HG03378 (cell line): ENCODE measurements at regions not wholly inside any gene's neighbourhood (a gene's known extent, or its start where the extent isn't known, plus 50 kb on each side); places are given as distances from the start of the nearest gene placed in this dataset.

Experiments
- ATAC-seq: cut with Tn5 transposase; IDR thresholded peaks from one replicate; pipeline ENCODE4 v1.9.1; 2021; ENCODE audit warnings: mild to moderate bottlenecking, moderate library complexity; ENCODE audit not compliant: unreplicated experiment

DNA sequence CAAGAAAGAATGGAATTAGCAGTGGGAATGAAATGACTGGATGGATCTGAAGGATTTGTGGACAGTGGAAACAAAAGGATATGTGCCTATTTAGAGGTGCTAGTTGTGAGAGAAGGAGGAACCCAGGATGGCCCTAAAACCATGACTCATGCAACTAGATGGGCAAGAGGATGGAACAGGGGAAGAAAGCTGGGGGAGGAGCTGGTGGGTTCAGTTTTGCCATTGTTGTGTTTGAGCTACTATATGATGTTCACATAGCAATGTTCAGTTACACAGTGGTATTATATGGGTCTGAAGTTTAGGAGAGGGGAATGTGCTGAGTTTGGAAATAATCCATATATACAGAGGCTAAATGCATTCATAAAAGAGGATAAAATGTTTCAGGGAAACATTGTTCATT lies 125.7 kb upstream of the SSTR4 start:
- no peak for ATAC-seq

DNA sequence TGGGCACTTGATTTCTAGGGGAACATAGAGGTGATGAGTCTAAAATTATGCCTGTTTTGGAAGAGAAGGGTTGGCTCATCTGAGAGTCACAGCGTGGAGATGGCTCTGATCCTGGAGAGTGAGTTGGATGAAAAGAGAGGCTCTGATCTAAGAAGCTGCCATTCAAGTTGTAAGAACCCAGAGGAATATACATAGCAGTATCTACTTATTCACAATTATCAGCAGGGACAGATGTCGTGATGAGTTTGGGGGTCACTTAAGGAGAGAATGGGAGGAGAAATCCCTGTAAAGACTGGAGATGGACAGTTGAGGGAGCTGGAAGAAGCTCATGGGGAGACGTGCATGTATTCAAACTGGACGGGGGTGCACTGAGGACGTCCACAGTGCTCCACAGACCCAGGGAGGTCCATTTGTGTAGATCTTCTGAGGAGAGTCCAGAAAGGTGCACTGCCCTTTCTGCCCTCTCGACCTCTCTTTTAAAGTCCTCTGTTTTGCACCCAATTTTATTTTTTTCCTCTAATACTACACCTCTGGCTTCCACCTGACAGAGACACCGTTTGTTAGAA lies 124.7 kb upstream of the SSTR4 start:
- ATAC-seq, result no peak

DNA sequence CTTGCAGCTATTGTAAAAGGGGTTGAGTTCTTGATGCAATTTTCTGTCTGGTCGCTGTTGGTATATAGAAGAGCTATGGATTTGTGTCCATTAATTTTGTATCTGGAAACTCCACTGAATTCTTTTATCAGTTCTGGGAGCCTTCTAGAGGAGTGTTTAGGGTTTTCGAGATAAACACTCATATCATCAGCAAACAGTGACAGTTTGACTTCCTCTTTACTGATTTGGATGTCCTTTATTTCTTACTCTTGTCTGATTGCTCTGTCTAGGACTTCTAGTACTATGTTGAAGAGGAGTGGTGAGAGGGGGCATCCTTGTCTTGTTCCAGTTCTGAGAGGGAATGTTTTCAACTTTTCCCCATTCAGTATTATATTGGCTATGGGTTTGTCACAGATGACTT lies 120.8 kb upstream of the SSTR4 start:
- no peak for ATAC-seq

DNA sequence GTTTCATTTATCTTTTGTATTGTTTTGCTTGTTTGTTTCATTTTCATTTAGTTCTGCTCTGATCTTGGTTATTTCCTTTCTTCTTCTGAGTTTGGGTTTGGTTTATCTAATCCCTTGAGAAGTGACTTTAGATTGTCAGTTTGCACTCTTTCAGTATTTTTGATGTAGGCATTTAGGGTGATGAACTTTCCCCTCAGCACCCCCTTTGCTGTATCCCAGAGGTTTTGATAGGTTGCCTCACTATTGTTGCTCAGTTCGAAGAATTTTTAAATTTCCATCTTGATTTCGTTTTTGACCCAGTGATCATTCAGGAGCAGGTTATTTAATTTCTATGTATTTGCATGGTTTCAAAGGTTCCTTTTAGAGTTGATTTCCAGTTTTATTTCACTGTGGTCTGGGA lies 119.6 kb upstream of the SSTR4 start:
- ATAC-seq, result no peak

DNA sequence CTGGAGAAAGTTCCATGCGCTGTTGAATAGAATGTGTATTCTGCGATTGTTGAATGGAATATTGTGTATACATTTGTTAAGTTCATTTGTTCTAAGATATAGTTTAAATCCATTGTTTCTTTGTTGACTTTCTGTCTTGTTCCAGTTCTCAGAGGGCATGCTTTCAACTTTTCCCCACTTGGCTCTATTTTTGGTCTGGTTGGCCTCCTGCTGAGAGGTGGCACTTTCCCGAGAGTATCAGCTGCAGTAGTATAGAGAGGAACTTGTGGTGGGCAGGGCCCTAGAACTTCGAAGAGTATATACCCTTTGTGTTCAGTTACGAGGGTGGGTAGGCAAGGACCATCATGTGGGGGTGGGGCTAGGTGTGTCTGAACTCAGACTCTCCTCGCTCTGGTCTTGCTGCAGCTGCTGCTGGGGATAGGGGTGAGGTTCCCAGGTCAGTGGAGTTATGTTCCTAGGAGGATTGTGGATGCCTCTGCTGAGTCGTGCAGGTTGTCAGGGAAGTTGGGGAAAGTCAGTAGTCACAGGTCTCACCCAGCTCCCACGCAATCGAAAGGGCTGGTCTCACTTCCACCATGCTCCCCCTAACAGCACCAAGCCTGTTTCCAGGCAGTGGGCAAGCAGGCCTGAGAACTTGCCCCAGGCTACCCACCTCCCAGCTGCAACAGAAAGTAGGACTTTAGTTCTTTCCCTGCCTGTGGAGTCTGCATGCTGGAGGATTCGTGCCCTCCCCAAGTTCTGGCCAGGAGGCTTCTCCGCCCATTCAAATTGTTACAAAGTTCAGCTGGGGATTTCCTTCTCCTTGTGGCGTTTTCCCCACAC lies 118.9 kb upstream of the SSTR4 start:
- ATAC-seq, result no peak

DNA sequence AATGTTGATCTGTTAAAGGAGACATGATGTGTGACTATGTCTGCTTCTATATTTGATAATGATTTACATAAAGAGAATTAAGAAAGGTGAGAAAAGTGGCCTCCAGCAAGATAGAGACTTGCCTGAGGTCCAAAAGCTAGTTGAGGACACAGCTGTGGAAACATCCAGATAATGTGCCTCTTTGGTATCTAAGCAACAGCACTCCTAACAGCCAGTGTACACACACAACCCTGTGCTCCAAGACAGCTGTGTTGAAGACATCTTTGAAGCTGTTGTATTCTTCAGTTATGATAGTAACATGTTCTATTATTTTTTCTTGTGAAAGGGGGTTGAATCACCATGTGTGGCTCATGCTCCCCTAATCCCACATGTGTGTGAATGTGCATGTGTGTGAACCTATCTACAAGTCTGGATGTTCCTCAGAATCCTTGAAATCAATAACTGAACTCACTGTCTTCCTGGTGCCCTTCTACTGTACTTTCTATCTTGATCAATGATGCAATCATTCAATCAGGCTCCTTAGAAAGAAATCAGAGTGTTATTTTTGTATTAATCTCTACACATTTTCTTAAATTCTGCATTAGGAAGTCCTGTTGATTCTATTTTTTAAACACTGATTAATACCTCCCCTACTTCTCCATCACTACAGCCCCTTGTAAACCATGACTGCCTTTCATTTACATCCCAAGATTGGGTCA lies 116.7 kb upstream of the SSTR4 start:
- ATAC-seq, result no peak

DNA sequence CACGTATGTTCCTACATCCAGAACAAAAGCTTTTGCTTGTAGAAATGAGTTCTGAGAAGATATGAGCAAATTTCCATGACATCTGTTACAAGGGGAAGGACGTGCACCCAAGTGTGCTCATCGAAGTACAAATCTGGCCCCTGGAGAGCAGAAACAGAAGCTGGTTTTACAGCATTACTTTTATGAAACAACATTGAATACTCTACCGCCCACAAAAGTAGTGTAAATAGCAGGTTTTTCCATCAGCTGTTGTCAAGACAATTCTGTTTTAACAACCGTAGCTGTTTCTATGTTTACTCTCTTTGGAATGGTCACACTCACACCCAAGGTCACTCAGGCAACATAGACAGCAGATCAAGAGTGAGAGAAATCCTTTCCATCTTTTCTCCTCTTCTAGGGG lies 114.2 kb upstream of the SSTR4 start:
- ATAC-seq, result no peak

DNA sequence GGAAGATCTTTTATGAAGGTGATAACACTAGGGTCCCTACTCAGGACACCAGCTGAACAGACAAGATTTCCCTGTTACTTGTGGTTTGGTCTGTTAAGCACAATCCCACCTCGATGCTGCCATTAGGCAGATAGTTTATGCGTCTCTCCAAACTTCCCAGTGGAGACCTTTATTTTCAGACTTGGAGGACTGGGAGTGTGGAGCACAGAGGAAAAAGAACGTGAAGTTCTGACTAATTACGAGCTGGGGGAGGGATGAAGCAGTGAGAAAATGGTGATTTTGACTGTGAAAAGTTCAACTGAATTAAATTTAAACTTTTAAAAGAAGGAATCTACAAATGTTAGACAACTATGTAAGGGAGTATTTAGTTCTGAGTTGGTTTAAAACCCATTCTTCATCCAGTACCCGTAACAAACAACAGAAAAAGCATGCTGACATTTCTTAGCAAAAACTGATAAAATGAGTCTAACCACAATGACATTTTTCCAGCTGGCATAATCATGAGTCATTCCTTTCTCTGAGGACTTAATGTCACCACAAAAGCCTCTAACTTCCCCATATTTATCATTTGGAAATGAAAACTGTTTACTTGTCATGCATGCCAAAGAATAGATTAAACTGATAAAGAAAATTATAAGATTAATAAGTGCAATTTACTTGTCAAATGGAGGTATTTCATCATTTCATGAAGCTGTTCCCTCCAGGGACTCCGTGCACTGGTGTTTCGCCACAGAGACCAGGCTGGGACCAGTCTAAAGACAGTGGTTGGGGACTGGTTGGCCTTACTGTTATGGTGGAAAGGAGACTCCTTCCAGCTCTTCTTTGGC lies 113.3 kb upstream of the SSTR4 start:
- no peak for ATAC-seq

DNA sequence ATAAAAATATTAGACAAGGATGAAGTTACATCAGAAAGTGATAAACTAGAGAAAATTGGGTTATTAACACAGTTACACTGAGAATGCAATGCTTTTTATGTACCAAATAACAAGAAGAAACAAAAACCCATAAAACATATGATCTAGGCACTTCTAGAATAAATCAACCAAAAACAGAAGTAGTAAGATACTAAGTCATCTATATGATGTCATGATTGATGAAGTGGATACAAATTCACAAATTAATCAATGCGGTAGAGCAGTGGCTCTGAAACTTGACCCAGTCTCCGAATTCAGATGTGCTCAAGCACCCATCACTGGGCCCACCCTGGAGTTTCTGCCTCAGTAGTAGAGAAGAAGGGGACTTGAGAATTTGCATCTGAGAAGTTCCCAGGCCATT lies 112.1 kb upstream of the SSTR4 start:
- no peak for ATAC-seq

DNA sequence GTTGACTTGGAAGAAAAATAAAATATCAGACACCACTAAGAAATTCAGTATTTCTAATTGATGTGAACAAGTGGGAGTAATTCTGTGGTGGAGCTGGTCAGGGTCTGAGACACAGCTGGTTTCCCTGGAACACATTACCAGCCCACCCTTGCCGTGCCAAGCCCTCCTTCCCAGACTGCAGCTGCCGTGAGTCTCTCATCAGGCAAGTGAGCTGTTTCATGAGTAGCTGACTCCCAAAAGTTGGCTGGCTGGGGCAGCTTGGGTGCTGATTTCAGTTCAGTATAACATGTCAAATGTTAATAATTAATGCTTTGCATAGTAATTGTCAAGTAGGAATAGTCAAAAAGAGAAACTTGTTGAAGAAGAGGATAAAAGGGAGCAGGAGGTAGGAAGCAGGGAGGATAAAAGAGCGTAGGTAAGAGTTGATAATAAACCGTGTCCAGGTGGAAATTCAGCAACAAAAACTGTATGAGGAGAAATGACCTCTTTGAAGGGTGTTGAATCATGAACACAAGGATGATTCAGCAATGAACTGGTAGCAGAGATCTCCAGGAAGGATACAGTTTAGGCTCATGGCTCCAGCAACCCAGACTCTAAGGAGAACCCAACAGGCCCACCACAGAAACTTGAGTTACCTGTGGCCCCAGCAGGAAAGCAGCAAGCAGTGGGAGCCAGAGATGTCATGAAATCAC lies 110.9 kb upstream of the SSTR4 start:
- ATAC-seq, result no peak

DNA sequence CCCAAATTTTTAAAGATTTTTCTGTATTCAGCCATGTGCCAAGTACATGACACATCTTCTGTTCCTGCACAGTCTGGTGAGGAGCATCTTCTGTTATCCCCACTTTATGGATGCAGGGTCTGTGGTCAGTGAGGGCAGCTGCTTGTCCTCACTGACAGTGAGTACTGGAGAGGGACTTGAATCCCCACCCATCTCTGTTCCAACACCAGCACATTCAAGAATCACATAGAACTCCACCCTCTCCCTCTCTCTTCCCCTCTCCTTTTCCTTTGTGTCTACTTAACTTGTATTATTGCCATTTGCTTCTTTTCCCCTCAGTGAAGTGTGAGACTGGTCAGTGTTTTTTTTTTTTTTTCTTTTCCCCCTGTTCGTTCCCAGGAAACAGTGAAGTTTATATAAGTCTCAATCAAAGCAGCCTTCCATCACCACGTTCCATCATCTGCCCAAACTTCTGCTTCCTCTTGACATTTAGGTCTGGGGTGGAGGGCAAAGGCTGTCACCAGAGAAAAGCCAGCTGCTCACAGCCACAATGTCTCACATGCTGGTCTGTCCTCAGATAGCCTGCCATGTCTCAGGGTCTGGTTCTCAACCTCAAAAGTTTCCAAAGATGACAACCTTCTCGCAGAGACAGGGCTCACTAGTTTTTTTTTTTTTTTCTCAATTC lies 110.0 kb upstream of the SSTR4 start:
- no peak for ATAC-seq

DNA sequence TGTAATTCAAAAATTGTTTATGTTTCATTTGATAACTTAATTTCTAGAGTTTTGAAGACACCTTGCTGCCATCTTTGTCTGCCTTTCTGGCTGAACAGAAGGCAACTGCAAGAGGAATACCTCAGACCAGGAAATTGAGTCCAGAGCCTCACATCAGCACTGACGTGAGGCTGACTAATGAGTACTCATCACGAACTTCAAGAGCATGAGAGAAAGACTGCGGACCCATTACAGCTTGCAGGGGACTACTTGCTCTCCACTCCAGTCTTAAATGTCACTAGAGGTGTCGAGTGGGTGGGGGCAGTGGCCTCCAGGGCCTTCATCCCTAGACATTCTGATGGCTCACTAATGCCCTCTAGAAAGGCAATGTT lies 109.5 kb upstream of the SSTR4 start:
- ATAC-seq, result no peak

DNA sequence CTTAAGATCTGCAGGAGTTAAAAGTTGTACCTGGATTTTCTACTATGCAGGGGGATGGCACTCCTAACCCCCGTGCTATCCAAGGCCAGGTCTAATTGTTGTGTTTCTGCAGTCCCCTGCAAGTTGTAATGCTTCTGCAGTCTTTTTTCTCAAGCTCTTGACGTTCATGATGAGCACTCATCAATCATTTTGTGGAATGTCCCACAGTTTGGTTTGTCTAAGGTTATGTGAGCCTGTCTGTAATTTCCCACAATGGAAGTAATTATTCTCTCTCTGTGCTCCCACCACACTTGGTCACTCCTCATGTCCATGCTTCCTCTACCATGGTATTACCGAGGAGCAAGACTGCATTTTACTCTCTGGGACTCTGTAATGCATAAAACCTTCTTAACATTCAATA lies 107.6 kb upstream of the SSTR4 start:
- no peak for ATAC-seq

DNA sequence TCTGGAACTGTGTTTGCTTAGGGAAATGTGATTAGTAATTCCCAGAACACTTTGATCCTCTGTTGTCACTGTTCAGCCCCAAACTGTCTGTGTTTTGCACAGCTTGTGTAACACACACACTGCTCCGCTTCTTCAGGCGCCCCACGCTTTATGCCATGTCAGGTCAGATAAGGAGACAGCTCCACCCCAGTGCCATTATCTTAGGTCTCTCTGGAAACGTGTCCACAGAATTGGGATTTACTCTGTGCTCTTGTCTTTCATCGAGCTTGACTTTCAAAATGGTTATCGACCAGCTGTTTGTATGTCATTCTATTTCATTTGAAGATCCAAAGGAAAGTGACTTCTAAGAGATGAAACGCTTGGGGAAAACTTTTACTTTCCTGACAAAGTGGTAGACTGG lies 106.4 kb upstream of the SSTR4 start:
- ATAC-seq, result no peak

DNA sequence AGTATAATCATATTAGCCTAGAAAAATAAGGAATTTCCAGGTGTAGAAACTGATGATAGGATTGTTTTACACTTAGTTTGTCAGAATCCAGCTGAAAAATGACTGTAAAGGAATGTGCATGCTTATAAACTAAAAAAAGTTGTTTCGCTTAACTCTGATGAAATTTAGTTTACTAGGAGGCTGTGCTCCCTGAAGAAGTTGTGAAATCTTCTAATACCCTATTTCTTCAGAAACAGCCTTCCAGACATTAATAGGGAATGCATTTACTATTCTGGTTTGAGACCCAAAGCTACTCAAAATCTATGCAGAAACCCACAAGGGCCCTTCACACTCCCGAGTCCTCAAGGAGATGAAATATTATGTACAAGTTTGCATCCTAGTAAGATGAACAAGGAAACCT lies 105.5 kb upstream of the SSTR4 start:
- no peak for ATAC-seq

DNA sequence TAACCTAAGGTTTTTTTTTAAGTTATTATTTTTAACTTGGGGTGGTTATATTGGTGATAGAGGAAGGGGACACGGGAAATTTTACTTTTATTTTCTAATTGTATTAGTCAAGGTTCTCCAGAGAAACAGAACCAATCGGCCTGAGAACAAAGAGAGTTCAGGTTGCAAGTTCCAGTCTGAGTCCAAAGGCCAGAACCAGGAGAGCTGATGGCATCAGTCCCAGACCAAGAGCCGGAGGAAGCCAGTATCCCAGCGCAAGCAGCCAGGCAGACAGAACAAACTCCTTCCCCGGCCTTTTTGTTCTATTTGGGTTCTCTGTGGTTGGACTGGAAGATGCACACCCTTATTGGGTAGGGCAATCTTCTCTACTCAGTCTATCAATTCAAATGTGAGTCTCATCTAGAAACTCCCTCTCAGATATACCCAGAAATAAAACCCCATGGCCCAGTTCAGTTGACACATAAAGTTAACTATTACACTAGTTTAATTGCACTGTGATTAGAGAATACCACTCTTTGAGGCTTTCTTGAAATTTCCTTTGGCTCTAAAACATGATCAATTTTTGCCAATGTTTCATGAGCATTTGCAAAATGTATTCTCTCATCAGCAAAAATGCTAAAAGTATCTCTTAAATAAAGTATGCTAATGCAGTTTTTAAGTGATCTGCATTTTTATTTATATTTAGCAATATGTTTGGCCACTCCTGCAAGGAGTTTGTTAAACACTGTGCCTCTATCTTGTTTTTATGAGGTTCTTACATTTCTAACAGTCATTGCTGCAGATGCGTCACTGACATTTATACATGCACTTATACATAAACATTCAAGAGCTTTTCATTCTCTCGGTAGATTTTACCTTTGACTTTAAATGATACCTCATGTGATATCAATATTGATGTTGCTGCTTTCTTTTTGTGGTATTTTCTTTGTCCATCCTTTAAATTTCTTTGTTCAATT lies 103.2 kb upstream of the SSTR4 start:
- no peak for ATAC-seq

DNA sequence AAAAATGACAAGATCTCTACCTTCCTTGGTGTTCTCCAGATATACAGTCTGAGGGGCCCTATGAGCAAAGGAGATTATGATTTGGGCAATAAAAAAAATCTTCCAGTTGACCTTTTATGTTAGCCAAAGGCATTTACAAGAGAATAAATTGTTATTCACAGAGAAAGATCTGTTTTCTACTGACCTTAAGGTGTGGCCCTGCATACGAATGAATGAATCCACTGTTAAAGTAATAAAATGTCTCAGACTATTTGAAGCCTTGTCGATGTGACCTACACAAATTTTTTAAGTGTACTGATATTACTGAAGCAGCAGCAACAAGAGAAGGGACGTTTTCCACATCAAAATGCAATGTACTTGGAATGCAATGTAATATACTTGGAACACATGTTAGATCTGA lies 95.9 kb upstream of the SSTR4 start:
- no peak for ATAC-seq

DNA sequence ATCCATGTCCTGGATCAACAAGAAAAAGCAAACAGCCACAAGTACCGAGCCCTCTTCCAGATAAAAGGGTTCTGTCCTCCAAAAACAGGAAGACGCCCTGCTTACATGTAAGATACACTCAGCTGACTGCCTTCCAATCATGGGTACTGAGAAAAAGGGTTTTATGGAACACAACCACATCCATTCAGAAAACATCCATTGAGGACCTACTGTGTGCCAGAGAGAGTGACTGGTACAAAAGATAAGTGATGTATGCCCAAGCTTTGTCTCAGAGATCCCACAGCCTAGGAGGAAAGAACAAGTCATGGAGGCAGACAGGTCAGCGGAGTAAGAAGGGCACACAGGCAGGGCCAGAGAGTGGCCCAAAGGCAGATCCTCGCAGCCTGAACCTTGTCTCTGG lies 94.8 kb upstream of the SSTR4 start:
- no peak for ATAC-seq

DNA sequence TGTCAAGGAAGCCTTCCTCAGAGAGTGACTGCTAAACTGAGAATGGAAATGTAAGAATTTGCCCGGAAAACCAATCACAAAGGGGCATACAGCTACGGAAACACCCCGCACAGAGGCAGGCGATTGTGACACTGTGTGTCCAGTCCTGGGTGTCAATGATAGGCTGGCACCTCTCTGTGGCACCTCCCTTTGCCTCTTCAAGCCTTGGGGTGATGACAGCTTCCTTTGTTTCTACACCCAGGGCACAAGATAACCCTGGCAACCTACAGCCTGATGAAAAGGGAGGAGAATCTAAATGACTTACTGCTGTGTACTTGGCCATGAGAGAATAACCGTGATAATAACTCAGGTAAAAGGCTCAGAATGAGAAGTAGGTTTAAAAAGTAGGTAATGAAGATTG lies 93.6 kb upstream of the SSTR4 start:
- ATAC-seq, result no peak
